Aorta (tissue), 5 donors: ENCODE measurements at regions not wholly inside any gene's neighbourhood (a gene's known extent, or its start where the extent isn't known, plus 50 kb on each side); places are given as distances from the start of the nearest gene placed in this dataset.
"Not testable (repeated sequence)": the region's sequence is repeated elsewhere in the genome, so short reads cannot be mapped to it uniquely, and the experiment has no call there.

Experiments
- ATAC-seq: fragments of 200-7000 bp; cut with Tn5 transposase; one replicate; pipeline ENCODE4 v1.9.1; 2022; ENCODE audit warnings: moderate library complexity; ENCODE audit not compliant: low FRiP score
- DNase-seq, 2 donors: peaks; one replicate each; pipeline ENCODE4 v3.0.0-alpha.2; 2020
- H3K27ac ChIP-seq, 2 donors: one replicate each; pipeline ENCODE4 v1.5.1; 2013; ENCODE audit warnings: low read length in 2 of 2, mild to moderate bottlenecking in 2 of 2, moderate library complexity in 2 of 2, control low read depth in 1 of 2, inconsistent platforms in 1 of 2, low read depth in 1 of 2
- H3K27me3 ChIP-seq, 2 donors: one replicate each; pipeline ENCODE4 v1.6.1; 2013; ENCODE audit warnings: control low read depth in 1 of 2, low read length in 1 of 2, mild to moderate bottlenecking in 1 of 2, moderate library complexity in 1 of 2; ENCODE audit not compliant: insufficient read depth in 2 of 2, control insufficient read depth in 1 of 2
- H3K36me3 ChIP-seq, 2 donors: one replicate each; pipeline ENCODE4 v1.6.1; 2013; ENCODE audit warnings: control low read depth in 1 of 2, low read length in 1 of 2, mild to moderate bottlenecking in 1 of 2; ENCODE audit not compliant: insufficient read depth in 2 of 2, control insufficient read depth in 1 of 2
- H3K4me1 ChIP-seq, 2 donors: one replicate each; pipeline ENCODE4 v1.6.1; 2013; ENCODE audit warnings: low read length in 2 of 2, control low read depth in 1 of 2, mild to moderate bottlenecking in 1 of 2, moderate library complexity in 1 of 2; ENCODE audit not compliant: insufficient read depth in 2 of 2, control insufficient read depth in 1 of 2
- H3K4me3 ChIP-seq, 2 donors: one replicate each; pipeline ENCODE4 v1.5.1; 2013; ENCODE audit warnings: low read length in 2 of 2, control low read depth in 1 of 2, mild to moderate bottlenecking in 1 of 2
- H3K9me3 ChIP-seq: one replicate; pipeline ENCODE4 v1.6.1; 2013; ENCODE audit warnings: mild to moderate bottlenecking, low read length; ENCODE audit not compliant: control insufficient read depth
- WGBS, 2 donors: extraction: QIAGEN DNeasy Blood & Tissue Kit; methylation state at CpG; one replicate each; pipeline ENCODE4 v1.1.7; 2013; 5-methylcytosine and 5-hydroxymethylcytosine counted together
- intact Hi-C, 2 donors: fragments of 100-400 bp; cut with DNase I; formaldehyde crosslinking; loops; one replicate each; pipeline versions ENCODE4 v1.14.2 to v1.15.0; 2022
- donor health status: healthy with polysubstance abuse.
- donor health status: Bipolar disorder and iron deficiency.
- donor health status: DM: no; HTN: no; CAD: no.
- donor health status: DM: no; HTN: no; CAD: no.
- donor health status: DM: yes; HTN: yes; CAD: no.

DNA sequence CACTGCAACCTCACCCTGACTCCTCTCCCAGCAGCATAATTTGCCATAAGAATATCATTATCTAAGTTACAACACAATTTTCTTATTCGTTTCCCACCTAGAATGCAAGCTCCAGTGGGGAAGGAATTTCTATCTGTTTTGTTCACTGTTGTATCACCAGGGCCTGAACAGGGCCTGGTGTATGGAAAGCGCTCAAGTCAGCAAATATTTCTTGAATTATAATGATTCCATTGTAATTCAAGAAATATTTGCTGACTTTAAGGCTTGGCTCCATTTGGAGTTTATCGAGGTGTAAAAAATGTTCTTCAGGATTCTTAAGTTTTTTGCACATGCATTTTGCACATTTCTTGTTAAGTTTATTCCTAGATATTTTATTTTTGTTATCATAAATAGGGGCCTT lies 58.4 kb downstream of the RBFOX3 start:
- intact Hi-C loops = no loop called here
- H3K27ac ChIP-seq = no peak overlapping the region
- no peaks in the 10 kb centered on the region for H3K4me1 ChIP-seq
- no peak overlapping the region for H3K4me3 ChIP-seq
- DNase-seq (no peak), ATAC-seq (no peak)
- WGBS, 2 donors = 89% methylated on average over 3 of the region's 3 CpGs
- H3K36me3 ChIP-seq = no peaks in the 10 kb centered on the region
- H3K9me3 ChIP-seq = no peaks in the 10 kb centered on the region
- no peaks in the 10 kb centered on the region for H3K27me3 ChIP-seq

- 59% methylated on average over 10 of the region's 10 CpGs for WGBS, 2 donors
- no peak overlapping the region for H3K4me3 ChIP-seq
- ATAC-seq (no peak), DNase-seq (peak in 1 of 2 donors; percentile 44)
- no peaks in the 10 kb centered on the region for H3K4me1 ChIP-seq
- H3K27me3 ChIP-seq = no peaks in the 10 kb centered on the region
- H3K27ac ChIP-seq = no peak overlapping the region
- intact Hi-C loops = no loop called here
- H3K36me3 ChIP-seq = no peaks in the 10 kb centered on the region
- no peaks in the 10 kb centered on the region for H3K9me3 ChIP-seq
Measured at GRCh38 chr17:79549141-79549915, 61.5 kb downstream of the RBFOX3 start.

GRCh38 chr17:79548116-79548515 lies 62.7 kb downstream of the RBFOX3 start:
- DNase-seq = peak in 1 of 2 donors; percentile 58
- intact Hi-C loops = no loop called here
- H3K27me3 ChIP-seq = no peaks in the 10 kb centered on the region

DNA sequence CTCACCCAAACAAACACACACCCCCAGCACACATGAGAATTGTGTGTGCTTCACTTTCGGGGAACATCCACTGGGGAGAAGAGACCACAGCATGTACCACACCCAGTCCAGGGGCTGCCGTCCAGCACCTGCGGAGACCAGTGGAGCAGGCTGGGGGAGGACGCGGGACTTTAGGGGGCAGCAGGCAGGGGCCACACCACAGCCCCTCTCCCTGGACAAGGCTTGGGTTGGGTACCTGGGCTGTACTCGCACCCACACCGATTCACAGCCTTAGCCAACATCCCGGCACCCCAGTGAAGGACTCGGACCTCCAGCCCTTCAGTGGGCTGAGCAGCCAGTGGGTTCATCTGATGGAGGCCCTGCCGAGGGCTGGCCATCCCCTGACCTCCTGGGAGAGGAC lies 63.3 kb downstream of the RBFOX3 start:
- intact Hi-C loops = no loop called here
- Histone ChIP-seq H3K9me3 (no peaks in the 10 kb centered on the region), H3K4me3 (no peak overlapping the region), H3K27ac (no peak overlapping the region), H3K4me1 (no peaks in the 10 kb centered on the region), H3K27me3 (no peaks in the 10 kb centered on the region), H3K36me3 (no peaks in the 10 kb centered on the region)
- ATAC-seq = no peak
- peak in 1 of 2 donors; percentile 45 for DNase-seq
- 82% methylated on average over 10 of the region's 10 CpGs for WGBS, 2 donors

More at GRCh38 chr17:79548116-79548515, 62.7 kb downstream of the RBFOX3 start:
- no peak overlapping the region for H3K4me3 ChIP-seq
- no peak for ATAC-seq
- H3K9me3 ChIP-seq = no peaks in the 10 kb centered on the region
- WGBS, 2 donors = 80 to 81% methylated on average over 14 of the region's 14 CpGs
- no peak overlapping the region for H3K27ac ChIP-seq
- no peaks in the 10 kb centered on the region for H3K4me1 ChIP-seq
- no peaks in the 10 kb centered on the region for H3K36me3 ChIP-seq

DNA sequence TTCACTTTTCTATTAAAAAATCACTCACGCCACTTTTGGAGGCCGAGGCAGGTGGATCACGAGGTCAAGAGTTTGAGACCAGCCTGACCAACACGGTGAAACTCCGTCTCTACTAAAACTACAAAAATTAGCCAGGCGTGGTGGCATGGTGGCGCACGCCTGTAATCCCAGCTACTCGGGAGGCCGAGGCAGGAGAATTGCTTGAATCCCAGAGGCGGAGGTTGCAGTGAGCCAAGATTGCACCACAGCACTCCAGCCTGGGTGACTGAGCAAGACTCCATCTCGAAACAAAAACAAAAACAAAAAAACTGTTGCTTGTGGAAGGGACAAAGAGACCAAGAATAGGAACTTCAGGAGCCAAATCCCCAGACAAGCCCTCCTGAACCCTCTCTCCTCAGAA lies 63.7 kb downstream of the RBFOX3 start:
- intact Hi-C loops, H3K4me3 ChIP-seq, H3K27ac ChIP-seq, H3K4me1 ChIP-seq, H3K36me3 ChIP-seq, H3K27me3 ChIP-seq, ATAC-seq, H3K9me3 ChIP-seq: not testable (repeated sequence)
- WGBS, 2 donors = 80 to 88% methylated on average over 12 of the region's 12 CpGs
- peak in 1 of 2 donors; percentile 30 for DNase-seq

- H3K4me1 ChIP-seq = no peaks in the 10 kb centered on the region
- H3K27me3 ChIP-seq = no peaks in the 10 kb centered on the region
- no peaks in the 10 kb centered on the region for H3K36me3 ChIP-seq
- no peak overlapping the region for H3K27ac ChIP-seq
- no peak for ATAC-seq
- peak in 1 of 2 donors; percentile 63 for DNase-seq
- intact Hi-C loops = no loop called here
- WGBS, 2 donors = 75 to 77% methylated on average over 9 to 10 of the region's 10 CpGs
- no peaks in the 10 kb centered on the region for H3K9me3 ChIP-seq
- no peak overlapping the region for H3K4me3 ChIP-seq
Measured at GRCh38 chr17:79546386-79546785, 64.5 kb downstream of the RBFOX3 start.

DNA sequence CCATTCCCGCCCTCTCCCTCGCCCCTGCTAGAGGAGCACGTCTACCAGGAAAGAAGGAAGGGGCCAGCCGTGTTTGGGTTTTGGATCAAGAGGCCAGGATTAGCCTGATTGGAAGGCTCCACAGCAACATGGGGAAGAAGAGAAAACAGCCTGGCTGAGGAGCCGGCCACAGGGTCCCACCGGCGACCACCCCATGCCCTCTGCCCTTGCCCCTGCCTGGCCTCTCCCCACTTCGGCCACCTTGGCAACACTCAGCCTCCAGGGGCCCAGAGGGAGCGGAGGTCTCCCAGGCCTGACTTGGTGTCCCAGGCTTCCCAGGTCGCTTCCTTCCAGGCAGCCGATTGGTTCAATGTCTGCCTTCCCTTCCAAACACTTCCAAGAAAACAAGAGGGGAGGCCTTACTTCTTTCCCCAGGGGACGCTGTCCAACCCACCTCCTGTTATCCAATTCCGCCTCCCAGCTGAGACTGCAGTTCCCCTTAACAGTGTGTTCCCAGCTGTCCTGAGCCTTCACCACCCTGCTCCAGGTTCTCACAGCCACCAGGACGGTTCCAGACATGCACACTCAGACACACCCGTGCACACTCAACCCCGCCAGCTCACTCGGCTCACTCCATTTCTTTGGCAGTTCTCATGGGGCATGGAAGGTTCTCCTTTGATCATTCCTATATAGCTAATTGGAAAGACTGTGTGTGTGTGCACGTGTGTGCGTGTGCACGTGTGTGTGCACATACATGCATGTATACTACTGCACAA lies 65.4 kb downstream of the RBFOX3 start:
- Histone ChIP-seq H3K4me1 (no peaks in the 10 kb centered on the region), H3K4me3 (no peak overlapping the region), H3K27me3 (no peaks in the 10 kb centered on the region), H3K36me3 (no peaks in the 10 kb centered on the region), H3K9me3 (no peaks in the 10 kb centered on the region), H3K27ac (no peak overlapping the region)
- DNase-seq (peak in 1 of 2 donors; percentile 69), ATAC-seq (no peak)
- WGBS, 2 donors = 63 to 65% methylated on average over 20 of the region's 20 CpGs
- intact Hi-C loops = no loop called here

DNA sequence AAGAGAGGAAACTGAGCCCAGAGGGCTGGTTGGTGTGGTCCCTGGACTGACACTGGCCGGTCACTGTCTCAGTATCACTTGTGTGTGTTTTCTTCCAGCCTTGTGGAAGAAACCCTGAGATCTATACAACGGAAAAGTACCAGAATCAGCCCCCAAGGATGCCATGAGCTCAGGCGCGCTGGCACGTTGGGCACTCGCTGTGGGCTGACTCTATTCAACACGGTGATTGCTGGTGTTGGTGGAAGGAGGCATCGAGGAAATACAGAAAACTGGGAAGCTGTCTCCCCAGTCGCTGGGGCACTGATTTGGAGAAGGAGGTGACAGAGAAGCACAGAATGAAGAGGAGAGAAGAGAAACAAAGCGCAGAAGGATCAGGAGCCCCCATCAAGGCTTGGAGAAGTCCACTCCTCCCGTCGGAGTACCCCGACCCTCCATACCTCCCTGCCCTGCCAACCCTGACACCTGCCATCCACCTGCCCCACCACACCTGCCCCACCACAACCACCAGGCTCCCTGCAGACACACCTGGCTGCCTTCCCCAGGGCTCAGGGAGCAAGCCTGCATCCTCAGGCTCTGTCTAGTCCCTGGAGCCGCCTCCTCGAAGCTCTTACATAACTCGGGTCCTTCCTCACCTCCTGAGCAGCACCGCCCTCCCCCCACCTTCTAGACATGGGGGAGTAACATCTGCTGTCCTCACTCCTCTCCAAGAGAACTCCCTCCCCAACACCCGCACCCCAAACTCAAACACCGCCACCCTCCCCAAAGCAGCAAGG lies 66.5 kb downstream of the RBFOX3 start:
- Histone ChIP-seq H3K36me3 (no peaks in the 10 kb centered on the region), H3K27ac (no peak overlapping the region), H3K27me3 (no peaks in the 10 kb centered on the region), H3K9me3 (no peaks in the 10 kb centered on the region), H3K4me3 (no peak overlapping the region), H3K4me1 (no peaks in the 10 kb centered on the region)
- WGBS, 2 donors = 83 to 84% methylated on average over 19 of the region's 19 CpGs
- ATAC-seq (no peak), DNase-seq (peak in 1 of 2 donors; percentile 59)
- intact Hi-C loops = no loop called here
